IMR-90 (cell line): ENCODE measurements at regions not wholly inside any gene's neighbourhood (a gene's known extent, or its start where the extent isn't known, plus 50 kb on each side); places are given as distances from the start of the nearest gene placed in this dataset.

ENCODE experiments used
- BHLHE40 ChIP-seq: fragments of 150-350 bp; IDR thresholded peaks from 2 replicates; pipeline ENCODE4 v1.6.1; 2016; ENCODE audit warnings: mild to moderate bottlenecking, low read depth, low read length
- CEBPB ChIP-seq: IDR thresholded peaks from 2 replicates; pipeline ENCODE4 v1.6.1; 2012; ENCODE audit warnings: low read depth, low read length, improper control_type of control experiment
- MAZ ChIP-seq: IDR thresholded peaks from 2 replicates; pipeline ENCODE4 v1.6.1; 2012; ENCODE audit warnings: low read depth, mild to moderate bottlenecking, low read length, improper control_type of control experiment, moderate library complexity, borderline replicate concordance
- MXI1 ChIP-seq: IDR thresholded peaks from 2 replicates; pipeline ENCODE4 v1.6.1; 2012; ENCODE audit warnings: low read depth, mild to moderate bottlenecking, low read length, moderate library complexity, borderline replicate concordance
- POLR2A ChIP-seq: IDR thresholded peaks from 2 replicates; pipeline ENCODE4 v1.6.1; 2012; ENCODE audit warnings: mild to moderate bottlenecking, low read depth, low read length
- RAD21 ChIP-seq: IDR thresholded peaks from 2 replicates; pipeline ENCODE4 v1.6.1; 2012; ENCODE audit warnings: low read length, improper control_type of control experiment
- RCOR1 ChIP-seq: IDR thresholded peaks from 2 replicates; pipeline ENCODE4 v1.6.1; 2012; ENCODE audit warnings: mild to moderate bottlenecking, low read length, improper control_type of control experiment; ENCODE audit not compliant: insufficient replicate concordance
- RFX5 ChIP-seq: IDR thresholded peaks from 2 replicates; pipeline ENCODE4 v1.8.0; 2012; ENCODE audit warnings: low read depth, mild to moderate bottlenecking, low read length, moderate library complexity
- SMC3 ChIP-seq: fragments of 150-350 bp; IDR thresholded peaks from 2 replicates; pipeline ENCODE4 v1.6.1; 2016; ENCODE audit warnings: low read depth, mild to moderate bottlenecking, antibody characterized with exemption, low read length, moderate library complexity
- USF2 ChIP-seq: fragments of 150-350 bp; IDR thresholded peaks from 2 replicates; pipeline ENCODE4 v1.6.1; 2017; ENCODE audit warnings: mild to moderate bottlenecking, antibody characterized with exemption, low read length, low read depth
- TF ChIP-seq, protein P1 (sequence below): conservative IDR thresholded peaks from 2 replicates; pipeline ENCODE4 v1.5.1; 2012; ENCODE audit warnings: mild to moderate bottlenecking, low read depth, low read length, improper control_type of control experiment

- TF ChIP-seq, protein P1, sequence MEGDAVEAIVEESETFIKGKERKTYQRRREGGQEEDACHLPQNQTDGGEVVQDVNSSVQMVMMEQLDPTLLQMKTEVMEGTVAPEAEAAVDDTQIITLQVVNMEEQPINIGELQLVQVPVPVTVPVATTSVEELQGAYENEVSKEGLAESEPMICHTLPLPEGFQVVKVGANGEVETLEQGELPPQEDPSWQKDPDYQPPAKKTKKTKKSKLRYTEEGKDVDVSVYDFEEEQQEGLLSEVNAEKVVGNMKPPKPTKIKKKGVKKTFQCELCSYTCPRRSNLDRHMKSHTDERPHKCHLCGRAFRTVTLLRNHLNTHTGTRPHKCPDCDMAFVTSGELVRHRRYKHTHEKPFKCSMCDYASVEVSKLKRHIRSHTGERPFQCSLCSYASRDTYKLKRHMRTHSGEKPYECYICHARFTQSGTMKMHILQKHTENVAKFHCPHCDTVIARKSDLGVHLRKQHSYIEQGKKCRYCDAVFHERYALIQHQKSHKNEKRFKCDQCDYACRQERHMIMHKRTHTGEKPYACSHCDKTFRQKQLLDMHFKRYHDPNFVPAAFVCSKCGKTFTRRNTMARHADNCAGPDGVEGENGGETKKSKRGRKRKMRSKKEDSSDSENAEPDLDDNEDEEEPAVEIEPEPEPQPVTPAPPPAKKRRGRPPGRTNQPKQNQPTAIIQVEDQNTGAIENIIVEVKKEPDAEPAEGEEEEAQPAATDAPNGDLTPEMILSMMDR = no peak
- TF ChIP-seq POLR2A = no peak
- no peak for TF ChIP-seq SMC3
- TF ChIP-seq RAD21 = no peak
- no peak for TF ChIP-seq RFX5
- TF ChIP-seq MXI1 = no peak
- no peak for TF ChIP-seq CEBPB
- no peak for TF ChIP-seq BHLHE40
- no peak for TF ChIP-seq RCOR1
- TF ChIP-seq MAZ = no peak
- TF ChIP-seq USF2 = no peak
These were observed 312.7 kb upstream of the KCNJ16 start for GRCh38 chr17:69762359-69762758.
